Left lung (tissue), 4 donors: ENCODE measurements at regions not wholly inside any gene's neighbourhood (a gene's known extent, or its start where the extent isn't known, plus 50 kb on each side); places are given as distances from the start of the nearest gene placed in this dataset.

Source experiments
- ATAC-seq: fragments of 200-7000 bp; cut with Tn5 transposase; one replicate; pipeline ENCODE4 v1.9.1; 2020; ENCODE audit warnings: moderate library complexity
- DNase-seq, 4 donors: peaks; one replicate each; pipeline ENCODE4 v3.0.0-alpha.2; 2013 to 2020
- H3K27ac ChIP-seq, 2 donors: fragments of 200-600 bp; sonication (generic) in 1 of 2; one replicate each; pipeline versions ENCODE4 v1.5.0 to v1.8.0; 2020 to 2021
- H3K27me3 ChIP-seq, 2 donors: fragments of 200-600 bp; sonication (generic) in 1 of 2; one replicate each; pipeline versions ENCODE4 v1.5.0 to v1.8.0; 2020 to 2021
- H3K36me3 ChIP-seq, 2 donors: fragments of 200-600 bp; sonication (generic) in 1 of 2; one replicate each; pipeline versions ENCODE4 v1.5.0 to v1.8.0; 2020 to 2021
- H3K4me1 ChIP-seq, 2 donors: fragments of 200-600 bp; one replicate each; pipeline ENCODE4 v1.8.0; 2021
- H3K4me3 ChIP-seq, 2 donors: fragments of 200-600 bp; sonication (generic) in 1 of 2; one replicate each; pipeline versions ENCODE4 v1.5.0 to v1.8.0; 2020 to 2021; ENCODE audit warnings: mild to moderate bottlenecking in 1 of 2
- H3K9me3 ChIP-seq, 2 donors: fragments of 200-600 bp; sonication (generic) in 1 of 2; one replicate each; pipeline versions ENCODE4 v1.5.0 to v1.8.0; 2020 to 2021
- intact Hi-C, 2 donors: fragments of 100-400 bp; cut with DNase I; formaldehyde crosslinking; loops; one replicate each; pipeline versions ENCODE4 v1.11.2 to v1.14.2; 2022
- TF ChIP-seq, protein P1 (sequence below), 2 donors: fragments of 200-600 bp; sonication (generic) in 1 of 2; IDR thresholded peaks; one replicate each; pipeline versions ENCODE4 v1.5.0 to v1.8.0; 2021; ENCODE audit warnings: antibody characterized with exemption in 2 of 2
- donor health status: DM: no; HTN: yes; CAD: no.
- donor health status: DM: no; HTN: no; CAD: no.

DNA sequence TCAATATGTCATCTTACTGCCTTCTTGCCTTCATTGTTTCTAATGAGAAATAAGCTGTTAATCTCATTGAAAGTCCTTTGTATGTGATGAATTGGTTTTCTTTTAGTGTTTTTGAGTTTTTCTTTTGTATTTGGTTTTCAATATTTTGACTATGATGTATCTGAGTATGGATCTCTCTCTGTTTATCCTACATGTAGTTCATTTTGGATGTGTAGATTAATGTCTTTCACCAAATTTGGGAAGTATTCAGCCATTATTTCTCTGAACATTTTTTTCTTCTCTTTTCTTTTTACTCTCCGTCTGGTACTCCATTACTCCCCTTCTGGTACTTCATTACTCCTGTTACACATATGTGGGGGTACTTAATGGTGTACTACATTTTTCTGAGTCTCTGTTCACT lies 103.3 kb upstream of the ADRA1D start:
- Histone ChIP-seq H3K4me1 (no peaks in the 10 kb centered on the region), H3K9me3 (peaks cover 0 to 9% of the 10 kb centered on the region in 2 donors), H3K27me3 (no peaks in the 10 kb centered on the region), H3K36me3 (no peaks in the 10 kb centered on the region), H3K4me3 (no peak overlapping the region), H3K27ac (no peak overlapping the region)
- TF ChIP-seq, protein P1, sequence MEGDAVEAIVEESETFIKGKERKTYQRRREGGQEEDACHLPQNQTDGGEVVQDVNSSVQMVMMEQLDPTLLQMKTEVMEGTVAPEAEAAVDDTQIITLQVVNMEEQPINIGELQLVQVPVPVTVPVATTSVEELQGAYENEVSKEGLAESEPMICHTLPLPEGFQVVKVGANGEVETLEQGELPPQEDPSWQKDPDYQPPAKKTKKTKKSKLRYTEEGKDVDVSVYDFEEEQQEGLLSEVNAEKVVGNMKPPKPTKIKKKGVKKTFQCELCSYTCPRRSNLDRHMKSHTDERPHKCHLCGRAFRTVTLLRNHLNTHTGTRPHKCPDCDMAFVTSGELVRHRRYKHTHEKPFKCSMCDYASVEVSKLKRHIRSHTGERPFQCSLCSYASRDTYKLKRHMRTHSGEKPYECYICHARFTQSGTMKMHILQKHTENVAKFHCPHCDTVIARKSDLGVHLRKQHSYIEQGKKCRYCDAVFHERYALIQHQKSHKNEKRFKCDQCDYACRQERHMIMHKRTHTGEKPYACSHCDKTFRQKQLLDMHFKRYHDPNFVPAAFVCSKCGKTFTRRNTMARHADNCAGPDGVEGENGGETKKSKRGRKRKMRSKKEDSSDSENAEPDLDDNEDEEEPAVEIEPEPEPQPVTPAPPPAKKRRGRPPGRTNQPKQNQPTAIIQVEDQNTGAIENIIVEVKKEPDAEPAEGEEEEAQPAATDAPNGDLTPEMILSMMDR (IDR thresholded peaks at IDR 0.05), result no peak
- ATAC-seq (no peak), DNase-seq (no peak)
- intact Hi-C loops, result no loop called here

DNA sequence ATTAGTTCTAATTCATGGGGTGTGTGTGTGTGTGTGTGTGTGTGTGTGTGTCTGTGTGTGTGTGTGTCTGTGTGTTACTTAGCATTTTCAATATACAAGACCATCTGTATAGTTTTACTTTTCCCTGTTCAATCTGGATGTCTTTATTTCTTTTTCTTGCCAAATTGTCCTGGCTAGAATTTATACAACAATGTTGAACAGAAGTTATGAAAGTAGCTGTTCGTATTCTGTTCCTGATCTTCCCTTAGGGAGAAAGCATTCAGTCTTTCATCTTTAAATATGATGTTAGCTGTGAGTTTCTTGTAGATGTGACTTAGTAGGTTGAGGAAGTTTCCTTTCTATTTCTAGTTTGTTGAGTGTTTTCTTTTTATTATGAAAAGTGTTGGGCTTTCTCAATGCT lies 101.0 kb upstream of the ADRA1D start:
- TF ChIP-seq, protein P1 (IDR thresholded peaks at IDR 0.05), result no peak
- no peak overlapping the region for H3K27ac ChIP-seq
- H3K4me3 ChIP-seq, result no peak overlapping the region
- intact Hi-C loops, result no loop called here
- H3K36me3 ChIP-seq, result no peaks in the 10 kb centered on the region
- no peaks in the 10 kb centered on the region for H3K27me3 ChIP-seq
- ATAC-seq, result no peak
- H3K4me1 ChIP-seq, result no peaks in the 10 kb centered on the region
- peaks cover 0 to 9% of the 10 kb centered on the region in 2 donors for H3K9me3 ChIP-seq
- no peak for DNase-seq

DNA sequence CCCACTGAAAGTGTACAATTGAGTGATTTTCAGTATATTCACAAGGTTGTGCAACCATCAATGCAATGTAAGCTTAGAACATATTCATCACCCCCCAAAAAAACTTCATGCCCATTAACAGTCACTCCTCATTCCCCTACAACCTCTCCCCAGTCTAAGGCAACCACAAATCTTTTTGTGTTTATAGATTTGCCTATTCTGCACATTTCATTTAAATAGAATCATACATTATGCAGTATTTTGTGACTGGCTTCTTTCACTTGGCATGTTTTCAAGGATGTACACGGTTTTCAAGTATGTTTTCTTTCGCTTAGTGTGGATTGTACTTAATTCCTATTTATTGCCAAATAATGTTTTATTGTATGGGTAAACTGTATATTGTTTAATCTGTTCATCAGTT lies 95.6 kb upstream of the ADRA1D start:
- Histone ChIP-seq H3K9me3 (no peaks in the 10 kb centered on the region), H3K27me3 (no peaks in the 10 kb centered on the region), H3K36me3 (no peaks in the 10 kb centered on the region), H3K4me1 (no peaks in the 10 kb centered on the region), H3K27ac (no peak overlapping the region), H3K4me3 (no peak overlapping the region)
- TF ChIP-seq, protein P1 (IDR thresholded peaks at IDR 0.05), result no peak
- DNase-seq, result no peak
- no peak for ATAC-seq
- intact Hi-C loops, result no loop called here

DNA sequence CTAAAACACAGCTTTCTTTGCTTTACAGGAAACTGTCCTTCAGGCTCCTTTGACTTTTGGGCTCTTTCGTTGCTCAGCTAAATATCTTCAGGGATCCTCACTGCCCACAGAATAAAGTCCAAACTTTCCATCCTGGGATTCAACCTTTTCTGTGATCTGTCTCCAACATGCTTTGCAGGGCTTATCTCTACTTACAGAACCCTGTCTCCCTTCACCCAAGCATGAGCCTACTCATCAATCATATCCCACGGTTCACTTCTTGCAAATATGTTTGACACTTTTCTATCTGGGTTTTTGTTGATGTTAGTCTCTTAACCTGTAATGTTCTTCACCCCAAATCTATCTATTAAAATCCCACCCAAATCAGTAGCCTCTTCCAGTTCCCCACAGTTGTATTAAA lies 93.5 kb upstream of the ADRA1D start:
- DNase-seq (no peak), ATAC-seq (no peak)
- intact Hi-C loops, result no loop called here
- Histone ChIP-seq H3K27me3 (no peaks in the 10 kb centered on the region), H3K9me3 (no peaks in the 10 kb centered on the region), H3K4me1 (no peaks in the 10 kb centered on the region), H3K27ac (no peak overlapping the region), H3K4me3 (no peak overlapping the region), H3K36me3 (no peaks in the 10 kb centered on the region)
- TF ChIP-seq, protein P1 (IDR thresholded peaks at IDR 0.05), result no peak

DNA sequence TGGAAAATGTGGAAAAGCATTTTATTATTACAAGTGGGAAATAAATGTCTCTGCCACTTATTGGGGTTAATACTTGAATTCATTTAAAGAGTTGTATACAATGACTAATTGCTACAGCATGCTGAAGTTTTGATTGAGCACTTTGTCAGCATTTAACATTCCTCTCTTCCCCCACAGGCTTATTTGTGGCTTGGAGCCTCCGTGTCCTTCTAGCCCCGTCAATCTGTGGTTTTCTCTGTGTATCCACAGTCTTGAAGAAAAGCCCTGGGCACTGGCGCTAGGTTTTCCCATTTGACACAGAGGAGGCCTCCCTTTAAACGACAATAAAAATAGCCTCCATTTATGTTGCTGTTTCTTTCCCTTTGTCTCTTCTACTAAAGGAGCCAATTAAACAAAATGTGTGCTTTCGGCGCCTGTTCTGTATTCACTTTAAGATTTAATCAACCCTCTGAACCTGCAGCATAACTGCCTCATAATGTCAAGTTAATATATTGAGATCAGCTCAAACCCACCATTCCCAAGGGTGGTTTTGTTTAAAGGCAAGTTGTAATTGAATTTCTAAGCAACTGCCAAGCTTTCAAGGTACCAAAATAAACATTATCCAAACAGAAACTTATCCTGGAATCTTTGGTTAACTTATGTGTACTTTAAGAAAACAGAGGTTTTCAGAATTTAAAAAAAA lies 92.9 kb upstream of the ADRA1D start:
- no peaks in the 10 kb centered on the region for H3K9me3 ChIP-seq
- no peaks in the 10 kb centered on the region for H3K4me1 ChIP-seq
- no peak overlapping the region for H3K4me3 ChIP-seq
- intact Hi-C loops, result no loop called here
- no peaks in the 10 kb centered on the region for H3K27me3 ChIP-seq
- H3K36me3 ChIP-seq, result no peaks in the 10 kb centered on the region
- peak; percentile 32 for ATAC-seq
- DNase-seq, result no peak
- TF ChIP-seq, protein P1 (IDR thresholded peaks at IDR 0.05), result no peak
- H3K27ac ChIP-seq, result no peak overlapping the region
